ENCODE measurements at regions not wholly inside any gene's neighbourhood (a gene's known extent, or its start where the extent isn't known, plus 50 kb on each side); places are given as distances from the start of the nearest gene placed in this dataset.
A peak's percentile ranks its signal among the peaks of the same experiment; 100 is the strongest.

- Histone ChIP-seq H3K4me1 (ENCODE audit: insufficient read depth, poor library complexity, severe bottlenecking) (no peaks in the 10 kb centered on the region), H3K4me3 (ENCODE audit: severe bottlenecking) (no peak overlapping the region), H3K36me3 (ENCODE audit: low read depth) (no peaks in the 10 kb centered on the region), H3K27ac (ENCODE audit: poor library complexity, severe bottlenecking) (no peak overlapping the region), H3K9me3 (ENCODE audit: severe bottlenecking) (no peaks in the 10 kb centered on the region), H3K27me3 (ENCODE audit: insufficient read depth, poor library complexity, severe bottlenecking) (no peaks in the 10 kb centered on the region)
- TF ChIP-seq CTCF (IDR thresholded peaks at IDR 0.05; ENCODE audit: poor library complexity, severe bottlenecking) = no peak
- no peak for DNase-seq (ENCODE audit: low spot score)
- ATAC-seq (ENCODE audit: low read depth) = no peak
Measured at GRCh38 chr10:42973411-42973810, 103.5 kb upstream of the RET start.

- H3K4me1 ChIP-seq (ENCODE audit: insufficient read depth, poor library complexity, severe bottlenecking) = no peaks in the 10 kb centered on the region
- TF ChIP-seq CTCF (IDR thresholded peaks at IDR 0.05; ENCODE audit: poor library complexity, severe bottlenecking) = no peak
- no peaks in the 10 kb centered on the region for H3K9me3 ChIP-seq (ENCODE audit: severe bottlenecking)
- H3K27me3 ChIP-seq (ENCODE audit: insufficient read depth, poor library complexity, severe bottlenecking) = no peaks in the 10 kb centered on the region
- H3K4me3 ChIP-seq (ENCODE audit: severe bottlenecking) = no peak overlapping the region
- ATAC-seq (ENCODE audit: low read depth) (no peak), DNase-seq (ENCODE audit: low spot score) (peak; percentile 34)
- H3K36me3 ChIP-seq (ENCODE audit: low read depth) = no peaks in the 10 kb centered on the region
- no peak overlapping the region for H3K27ac ChIP-seq (ENCODE audit: poor library complexity, severe bottlenecking)
Measured at GRCh38 chr10:42973870-42974692, 102.8 kb upstream of the RET start.

DNA sequence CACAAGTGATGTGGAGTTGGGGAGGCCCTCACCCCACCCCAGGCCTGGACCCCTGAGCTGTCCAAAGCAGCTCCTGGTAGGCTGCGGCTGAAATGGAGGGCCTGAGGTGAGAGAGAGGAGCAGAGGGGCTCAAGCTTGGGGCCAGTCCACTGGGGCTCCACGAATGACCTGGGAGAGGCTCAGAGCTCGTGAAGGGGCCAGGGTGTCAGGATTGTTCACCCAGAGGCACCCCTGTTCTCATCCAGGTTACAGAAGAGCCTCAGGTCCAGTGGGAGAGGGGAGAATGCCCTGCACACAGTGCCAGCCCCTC is 102.2 kb upstream of the RET start:
- no peaks in the 10 kb centered on the region for H3K4me1 ChIP-seq (ENCODE audit: insufficient read depth, poor library complexity, severe bottlenecking)
- no peaks in the 10 kb centered on the region for H3K36me3 ChIP-seq (ENCODE audit: low read depth)
- no peak overlapping the region for H3K27ac ChIP-seq (ENCODE audit: poor library complexity, severe bottlenecking)
- H3K9me3 ChIP-seq (ENCODE audit: severe bottlenecking) = no peaks in the 10 kb centered on the region
- TF ChIP-seq CTCF (IDR thresholded peaks at IDR 0.05; ENCODE audit: poor library complexity, severe bottlenecking) = no peak
- no peaks in the 10 kb centered on the region for H3K27me3 ChIP-seq (ENCODE audit: insufficient read depth, poor library complexity, severe bottlenecking)
- no peak overlapping the region for H3K4me3 ChIP-seq (ENCODE audit: severe bottlenecking)
- peak; percentile 23 for DNase-seq (ENCODE audit: low spot score)
- no peak for ATAC-seq (ENCODE audit: low read depth)

DNA sequence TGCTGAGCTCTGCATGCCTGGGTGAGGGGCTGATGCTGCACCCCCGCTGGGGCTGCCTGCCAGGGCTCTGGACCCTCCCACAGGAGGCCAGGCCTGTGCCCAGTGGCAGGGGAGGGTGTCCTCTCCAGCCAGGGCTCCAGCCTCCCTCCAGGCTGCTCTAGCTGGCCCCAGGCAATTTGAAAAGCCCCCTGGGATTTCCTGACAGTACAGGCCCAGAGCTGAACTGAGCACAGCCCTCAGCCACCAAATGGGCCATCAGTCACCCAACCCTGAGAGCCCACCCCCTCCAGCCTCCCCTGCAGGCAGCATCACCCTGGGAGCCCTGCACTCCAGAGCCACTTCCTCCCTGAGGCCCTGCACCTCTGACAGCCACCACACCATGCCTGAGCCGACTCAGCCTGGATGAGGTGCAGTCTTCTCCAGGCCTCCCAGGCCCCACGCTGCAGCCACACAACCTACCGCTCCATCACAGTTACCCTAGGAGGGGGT is 101.8 kb upstream of the RET start:
- no peak for ATAC-seq (ENCODE audit: low read depth)
- no peaks in the 10 kb centered on the region for H3K36me3 ChIP-seq (ENCODE audit: low read depth)
- no peaks in the 10 kb centered on the region for H3K27me3 ChIP-seq (ENCODE audit: insufficient read depth, poor library complexity, severe bottlenecking)
- no peak overlapping the region for H3K4me3 ChIP-seq (ENCODE audit: severe bottlenecking)
- no peaks in the 10 kb centered on the region for H3K4me1 ChIP-seq (ENCODE audit: insufficient read depth, poor library complexity, severe bottlenecking)
- TF ChIP-seq CTCF (IDR thresholded peaks at IDR 0.05; ENCODE audit: poor library complexity, severe bottlenecking) = no peak
- H3K9me3 ChIP-seq (ENCODE audit: severe bottlenecking) = no peaks in the 10 kb centered on the region
- peak; percentile 28 for DNase-seq (ENCODE audit: low spot score)
- no peak overlapping the region for H3K27ac ChIP-seq (ENCODE audit: poor library complexity, severe bottlenecking)

Data from RWPE2 (cell line).